ENCODE measurements at regions not wholly inside any gene's neighbourhood (a gene's known extent, or its start where the extent isn't known, plus 50 kb on each side); places are given as distances from the start of the nearest gene placed in this dataset.
"Not testable (repeated sequence)": the region's sequence is repeated elsewhere in the genome, so short reads cannot be mapped to it uniquely, and the experiment has no call there.

- DNase-seq (ENCODE audit: low read depth): not testable (repeated sequence)
Observed at GRCh38 chr3:162987085-162987794, 1490.6 kb downstream of the OTOL1 start.

DNA sequence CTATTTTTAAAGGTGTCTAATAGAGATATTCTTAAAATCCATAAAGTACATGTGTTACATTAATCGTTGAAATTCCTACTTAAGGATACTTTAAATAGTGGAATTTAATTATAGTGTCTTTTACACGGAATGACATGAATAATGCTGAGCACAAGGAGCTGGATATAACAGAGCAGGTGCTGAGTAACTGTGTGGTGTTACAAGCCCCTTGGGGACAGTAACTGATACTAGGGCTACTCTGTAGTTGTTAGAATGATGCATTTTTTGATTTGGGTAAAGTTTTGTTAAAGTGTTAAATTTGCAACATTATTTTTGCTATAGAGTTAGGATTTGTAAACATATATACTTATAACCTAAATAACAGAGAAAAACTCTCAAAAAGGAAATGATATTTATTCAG lies 1496.1 kb downstream of the OTOL1 start:
- DNase-seq (ENCODE audit: low read depth): no peak

DNA sequence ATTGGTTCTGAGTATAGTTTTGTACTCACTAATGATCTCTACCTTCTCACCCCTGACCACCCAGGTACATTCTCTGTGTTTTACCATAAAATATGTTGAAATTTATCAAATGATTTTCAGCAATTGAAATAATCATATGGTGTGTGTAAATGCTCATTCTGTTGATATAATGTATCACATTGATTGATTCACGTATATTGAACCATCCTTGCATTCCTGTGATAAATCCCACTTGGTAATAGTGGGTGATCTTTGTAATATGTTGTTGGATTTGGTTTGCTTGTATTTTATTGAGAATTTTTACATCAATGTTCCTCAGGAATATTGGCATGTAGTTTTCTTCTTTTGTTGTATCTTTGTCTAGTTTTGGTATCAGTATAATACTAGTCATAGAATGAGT lies 1497.6 kb downstream of the OTOL1 start:
- no peak for DNase-seq (ENCODE audit: low read depth)

GRCh38 chr3:162996368-162996767 lies 1499.8 kb downstream of the OTOL1 start:
- no peak for DNase-seq (ENCODE audit: low read depth)

- DNase-seq (ENCODE audit: low read depth): no peak
Observed at GRCh38 chr3:162998205-162998604, 1501.6 kb downstream of the OTOL1 start.

GRCh38 chr3:163011596-163011995 lies 1515.0 kb downstream of the OTOL1 start:
- DNase-seq (ENCODE audit: low read depth): no peak

DNA sequence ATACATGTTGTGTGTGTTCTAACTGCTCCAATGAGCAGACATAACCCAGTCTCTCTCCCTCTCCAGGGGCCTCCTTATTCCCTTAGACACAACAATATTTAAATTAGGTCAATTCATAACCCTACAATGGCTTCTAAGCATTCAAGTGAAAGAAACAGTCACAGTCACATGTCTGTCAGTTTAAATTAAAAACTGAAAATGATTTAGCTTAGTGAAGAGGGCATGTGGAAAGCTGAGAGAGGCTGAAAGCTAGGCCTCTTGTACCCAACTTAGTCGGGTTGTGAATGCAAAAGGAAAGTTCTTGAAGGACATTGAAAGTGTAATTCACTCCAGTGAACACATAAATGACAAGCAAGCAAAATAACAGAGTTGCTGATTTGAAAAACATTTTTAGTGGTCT lies 1519.6 kb downstream of the OTOL1 start:
- no peak for DNase-seq (ENCODE audit: low read depth)

DNA sequence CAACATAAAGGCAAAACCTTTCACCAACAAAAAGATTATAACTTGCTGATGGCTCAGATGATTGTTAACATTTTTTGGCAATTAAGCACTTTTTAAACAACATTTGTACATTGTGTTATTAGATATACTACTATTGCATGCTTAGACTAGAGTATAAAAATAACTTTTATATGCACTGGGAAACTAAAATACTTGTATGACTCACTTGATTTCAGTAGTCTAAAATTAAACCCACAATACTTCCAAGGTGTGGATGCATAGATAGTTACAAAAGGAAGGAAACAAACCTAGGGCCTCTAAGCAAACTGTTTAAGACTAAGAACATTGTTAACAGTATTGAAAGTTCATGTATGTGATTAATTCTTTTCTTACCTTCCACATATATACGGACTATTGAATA lies 1521.5 kb downstream of the OTOL1 start:
- no peak for DNase-seq (ENCODE audit: low read depth)

- DNase-seq (ENCODE audit: low read depth): no peak
Observed at GRCh38 chr3:163018664-163019063, 1522.1 kb downstream of the OTOL1 start.

DNA sequence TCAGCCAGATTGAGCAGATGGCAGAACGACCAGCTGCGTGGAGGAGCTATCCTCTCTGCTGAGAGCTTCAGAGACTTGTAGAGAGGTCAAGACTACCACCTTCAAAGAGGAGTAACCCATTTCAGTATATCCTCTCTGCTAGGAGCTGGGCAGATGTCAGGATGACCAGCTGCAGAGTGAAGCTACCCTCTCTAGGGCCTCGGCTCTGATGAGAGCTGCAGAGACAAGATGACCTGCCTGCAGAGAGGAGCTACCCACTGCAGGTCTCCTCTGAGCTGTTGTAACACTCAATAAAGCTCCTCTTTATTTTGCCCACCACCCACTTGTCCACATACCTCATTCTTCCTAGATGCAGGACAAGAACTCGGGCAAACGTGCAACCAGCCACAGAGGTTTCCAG lies 1522.7 kb downstream of the OTOL1 start:
- no peak for DNase-seq (ENCODE audit: low read depth)

GRCh38 chr3:163033652-163034051 lies 1537.0 kb downstream of the OTOL1 start:
- DNase-seq (ENCODE audit: low read depth): no peak

DNA sequence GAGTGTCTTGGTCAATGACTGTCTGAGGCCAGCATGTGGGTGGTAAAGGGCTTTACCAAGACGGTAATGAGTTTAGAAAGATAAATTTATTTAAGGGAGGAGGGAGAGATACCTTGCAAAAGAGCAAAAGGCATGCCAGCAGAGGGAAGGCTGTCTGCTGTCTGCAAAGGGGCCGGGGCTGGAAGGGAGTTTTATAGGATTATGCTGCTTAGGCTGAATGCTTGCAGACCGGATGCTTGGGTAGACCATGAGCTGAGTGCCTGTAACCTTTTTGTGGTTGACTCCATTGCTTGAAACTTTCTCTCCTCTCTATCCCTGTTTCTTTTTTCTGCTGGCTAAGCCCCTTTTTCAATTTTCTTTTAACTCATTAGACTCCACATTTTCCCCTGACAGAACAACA lies 1543.0 kb downstream of the OTOL1 start:
- DNase-seq (ENCODE audit: low read depth): no peak

DNA sequence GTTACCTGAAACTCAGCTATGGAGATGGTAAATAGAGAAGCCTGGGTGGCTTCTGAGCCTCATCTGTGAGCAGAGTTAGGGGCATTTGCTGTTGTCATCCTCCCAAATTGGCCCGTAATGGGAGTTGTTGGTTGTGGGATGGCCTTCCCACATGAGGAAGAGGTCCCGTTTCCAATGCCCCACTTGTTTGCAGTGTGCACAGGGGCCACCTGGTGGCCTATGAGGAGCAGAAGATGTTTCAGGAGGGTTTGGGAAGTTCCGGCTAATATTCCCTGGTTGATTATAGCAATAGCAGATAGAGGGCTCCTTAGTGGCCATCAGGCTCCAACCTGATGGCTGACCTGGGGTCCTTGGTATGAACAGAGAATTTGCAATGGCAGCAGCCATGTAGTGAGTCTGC lies 1546.5 kb downstream of the OTOL1 start:
- DNase-seq (ENCODE audit: low read depth): no peak

GRCh38 chr3:163045945-163046344 lies 1549.3 kb downstream of the OTOL1 start:
- no peak for DNase-seq (ENCODE audit: low read depth)

DNA sequence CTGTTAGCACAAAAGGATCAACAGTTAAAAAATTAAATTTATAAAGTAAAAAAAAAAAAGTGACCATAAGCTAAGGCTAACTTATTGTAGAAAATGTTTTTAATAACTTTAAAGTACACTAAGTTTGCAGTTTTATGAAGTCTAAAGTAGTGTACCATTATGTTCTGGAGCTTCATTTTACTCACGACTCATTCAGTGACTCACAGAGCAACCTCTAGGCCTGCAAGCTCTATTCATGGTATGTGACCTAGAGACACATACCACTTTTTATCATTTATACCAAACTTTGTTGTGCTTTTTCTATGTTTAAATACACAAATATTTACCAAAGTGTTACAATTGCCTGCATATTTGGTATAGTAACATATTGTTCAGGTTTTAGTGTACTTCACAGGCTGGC lies 1552.3 kb downstream of the OTOL1 start:
- DNase-seq (ENCODE audit: low read depth): no peak

- DNase-seq (ENCODE audit: low read depth): no peak
Observed at GRCh38 chr3:163056874-163057497, 1560.4 kb downstream of the OTOL1 start.

GRCh38 chr3:163058031-163058854 lies 1561.6 kb downstream of the OTOL1 start:
- DNase-seq (ENCODE audit: low read depth): no peak

- no peak for DNase-seq (ENCODE audit: low read depth)
Observed at GRCh38 chr3:163071713-163072112, 1575.1 kb downstream of the OTOL1 start.

Data from forelimb muscle (tissue), 1 donor.